ENCODE measurements at regions not wholly inside any gene's neighbourhood (a gene's known extent, or its start where the extent isn't known, plus 50 kb on each side); places are given as distances from the start of the nearest gene placed in this dataset.

DNA sequence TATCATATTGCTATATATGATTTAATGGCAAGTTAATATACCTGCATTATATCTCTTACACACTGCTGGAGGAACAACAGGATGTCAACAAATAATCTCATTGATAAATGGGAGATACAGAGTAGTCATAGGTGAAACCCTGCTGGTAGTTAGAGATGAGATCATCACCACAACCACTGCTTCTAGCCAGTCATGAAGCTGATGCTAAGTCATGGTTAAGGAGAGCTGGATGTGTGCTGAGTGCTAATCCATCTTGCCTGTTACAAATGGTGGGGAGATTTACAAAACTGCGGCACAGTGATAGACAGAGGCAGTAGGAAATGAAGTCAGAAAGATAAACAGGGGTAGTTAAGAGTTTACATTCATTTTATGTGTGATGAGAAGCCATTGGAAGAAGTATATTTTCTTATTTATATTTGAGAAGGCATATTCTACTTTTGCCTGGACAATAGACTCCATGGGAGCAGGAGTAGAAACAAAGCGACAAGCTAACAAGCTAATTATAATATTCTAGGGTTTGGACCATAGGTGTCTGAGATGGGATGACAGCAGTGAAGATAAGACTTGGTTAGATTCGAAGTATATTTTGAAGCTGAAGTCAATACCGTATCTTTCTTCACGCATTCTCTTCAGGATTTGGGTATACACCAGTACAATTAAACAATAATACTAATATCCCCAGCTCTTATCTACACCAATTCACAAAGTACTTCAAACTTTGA, 78.0 kb upstream of the TRPC4 start:
- Mint-ChIP-seq H3K27ac (no peak overlapping the region), H3K36me3 (no peaks in the 10 kb centered on the region), H3K27me3 (no peaks in the 10 kb centered on the region), H3K4me1 (no peaks in the 10 kb centered on the region), H3K4me3 (no peak overlapping the region), H3K9me3 (peaks cover 0 to 5% (median 2%) of the 10 kb centered on the region in 3 donors)

DNA sequence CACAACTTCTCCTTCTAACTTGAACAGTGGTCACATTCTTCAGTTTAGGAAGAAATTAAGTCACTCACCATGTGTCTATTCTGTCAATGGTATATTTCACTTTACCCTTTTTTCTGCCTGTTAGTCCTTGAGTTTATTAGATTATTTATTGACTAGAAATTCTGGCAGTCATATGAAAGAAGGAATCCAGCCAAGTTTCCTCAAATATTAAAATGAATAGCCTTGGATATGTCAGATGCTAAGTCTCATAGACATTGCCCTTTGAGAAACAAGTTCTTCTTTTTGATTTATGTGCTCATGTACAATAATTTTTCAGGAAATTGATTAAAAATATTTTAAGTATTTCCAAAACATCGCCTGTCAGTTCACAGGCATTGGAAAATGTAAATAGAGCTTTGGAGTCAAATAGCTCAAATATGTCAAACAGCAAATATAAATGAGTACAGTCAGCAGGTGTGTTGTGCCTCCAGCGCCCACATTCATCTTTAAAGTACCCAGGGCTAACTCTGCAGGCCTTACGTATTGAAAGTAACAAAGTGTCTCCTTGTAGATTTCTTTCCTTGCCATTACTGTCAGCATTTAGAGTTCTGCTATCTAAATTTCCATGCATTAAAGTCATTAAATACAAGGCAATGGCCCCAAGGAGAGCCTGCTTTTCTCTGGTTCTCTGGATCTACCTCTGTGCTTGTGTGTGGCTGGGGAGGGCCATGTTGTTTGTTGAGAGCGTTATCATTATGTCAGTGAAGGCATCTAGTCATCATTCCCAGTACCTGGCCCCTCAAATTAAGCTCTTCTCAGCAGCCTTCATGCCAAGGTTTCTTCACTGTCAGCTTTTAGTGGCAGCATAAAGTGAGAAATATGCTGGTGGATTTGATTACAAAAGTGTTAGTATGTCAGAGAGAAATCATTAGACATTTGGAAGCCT, 76.3 kb upstream of the TRPC4 start:
- H3K4me1 Mint-ChIP-seq = no peaks in the 10 kb centered on the region
- no peak overlapping the region for H3K27ac Mint-ChIP-seq
- no peak overlapping the region for H3K4me3 Mint-ChIP-seq
- H3K9me3 Mint-ChIP-seq = peaks cover 0 to 2% (median 0%) of the 10 kb centered on the region in 3 donors
- H3K27me3 Mint-ChIP-seq = no peaks in the 10 kb centered on the region
- no peaks in the 10 kb centered on the region for H3K36me3 Mint-ChIP-seq

DNA sequence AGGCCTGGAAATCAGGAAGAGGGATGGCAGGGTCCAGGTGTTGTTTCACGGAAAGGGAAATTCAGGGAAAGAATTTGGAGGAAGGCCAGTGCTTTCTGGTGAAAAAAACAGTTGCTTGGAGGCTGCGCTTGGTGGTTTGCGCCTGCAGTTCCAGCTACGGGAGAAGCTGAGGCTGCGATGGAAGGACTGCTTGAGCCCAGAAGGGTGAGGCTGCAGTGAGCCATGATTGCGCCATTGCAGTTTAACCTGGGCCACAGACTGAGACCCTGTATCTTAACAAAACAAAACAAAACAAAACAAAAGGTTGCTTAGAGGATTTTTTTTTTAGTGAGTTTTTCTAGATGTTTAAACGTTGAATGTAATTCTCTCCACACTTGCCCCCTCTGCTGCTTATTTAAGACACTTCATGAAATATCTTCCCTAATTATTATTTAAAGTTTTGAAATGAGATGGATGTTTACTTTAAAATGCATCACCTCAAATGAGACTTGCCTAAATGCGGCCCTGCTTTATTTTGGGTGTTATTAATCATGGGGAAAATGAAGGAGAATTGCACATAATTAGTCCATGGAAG, 75.4 kb upstream of the TRPC4 start:
- Mint-ChIP-seq H3K9me3 (peaks cover 0 to 2% (median 0%) of the 10 kb centered on the region in 3 donors), H3K27ac (no peak overlapping the region), H3K4me1 (no peaks in the 10 kb centered on the region), H3K4me3 (no peak overlapping the region), H3K36me3 (no peaks in the 10 kb centered on the region), H3K27me3 (no peaks in the 10 kb centered on the region)

- H3K27me3 Mint-ChIP-seq = no peaks in the 10 kb centered on the region
- H3K36me3 Mint-ChIP-seq = no peaks in the 10 kb centered on the region
- peaks cover 0 to 2% (median 0%) of the 10 kb centered on the region in 3 donors for H3K9me3 Mint-ChIP-seq
- no peaks in the 10 kb centered on the region for H3K4me1 Mint-ChIP-seq
- no peak overlapping the region for H3K4me3 Mint-ChIP-seq
- H3K27ac Mint-ChIP-seq = no peak overlapping the region
These were observed 74.7 kb upstream of the TRPC4 start for GRCh38 chr13:37944081-37944868.

- no peak overlapping the region for H3K27ac Mint-ChIP-seq
- no peak overlapping the region for H3K4me3 Mint-ChIP-seq
- H3K27me3 Mint-ChIP-seq = no peaks in the 10 kb centered on the region
- H3K4me1 Mint-ChIP-seq = no peaks in the 10 kb centered on the region
- no peaks in the 10 kb centered on the region for H3K36me3 Mint-ChIP-seq
- peaks cover 0 to 2% (median 0%) of the 10 kb centered on the region in 3 donors for H3K9me3 Mint-ChIP-seq
These were observed 73.4 kb upstream of the TRPC4 start for GRCh38 chr13:37942929-37943328.

DNA sequence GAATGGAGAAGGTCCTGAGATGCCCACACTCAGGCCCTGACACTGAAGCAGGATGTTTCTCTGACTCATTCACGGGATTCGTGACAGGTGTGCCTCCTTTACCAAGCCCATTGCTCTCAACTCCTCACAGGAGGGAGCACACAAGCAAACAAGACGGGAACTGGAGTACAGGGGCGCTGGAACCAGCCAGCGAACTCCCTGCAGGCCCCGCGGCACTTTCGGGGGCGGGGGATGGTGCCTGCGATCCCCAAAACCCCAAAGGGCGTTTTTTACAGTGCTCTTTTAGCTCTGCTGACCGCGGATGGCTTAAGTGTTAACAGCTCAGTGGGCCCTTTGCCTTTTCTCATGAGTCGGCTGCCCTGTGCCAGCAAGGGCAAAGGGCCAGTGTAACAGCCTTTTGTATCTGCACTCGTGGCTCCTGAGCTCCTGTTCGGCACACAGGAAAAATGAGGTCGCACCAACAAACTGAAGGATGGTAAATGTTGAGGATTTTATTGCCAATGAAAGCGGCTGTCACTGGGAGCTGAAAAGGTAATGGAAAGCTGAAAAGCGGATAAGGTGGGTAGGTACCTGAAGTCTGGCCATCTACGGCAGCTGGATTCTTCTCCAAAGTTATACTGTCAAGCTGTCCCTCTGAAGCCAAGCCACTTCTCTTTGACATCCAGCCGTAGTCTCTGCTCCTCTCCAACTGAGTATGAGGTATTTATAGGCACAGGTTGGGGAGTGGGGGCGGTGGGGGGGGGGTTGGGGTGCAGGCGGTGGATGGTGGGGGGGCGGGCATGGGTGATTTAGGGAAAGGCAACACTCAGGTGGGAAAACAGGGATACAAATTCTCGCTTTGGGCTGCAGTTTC, 65.0 kb upstream of the TRPC4 start:
- H3K36me3 Mint-ChIP-seq = no peaks in the 10 kb centered on the region
- no peaks in the 10 kb centered on the region for H3K4me1 Mint-ChIP-seq
- H3K4me3 Mint-ChIP-seq = no peak overlapping the region
- no peak overlapping the region for H3K27ac Mint-ChIP-seq
- no peaks in the 10 kb centered on the region for H3K27me3 Mint-ChIP-seq
- H3K9me3 Mint-ChIP-seq = peaks cover 0 to 2% (median 2%) of the 10 kb centered on the region in 3 donors

GRCh38 chr13:37929308-37929707, 59.7 kb upstream of the TRPC4 start:
- Mint-ChIP-seq H3K9me3 (peaks cover 0 to 2% (median 0%) of the 10 kb centered on the region in 3 donors), H3K27ac (no peak overlapping the region)

GRCh38 chr13:37927561-37927960, 58.0 kb upstream of the TRPC4 start:
- H3K4me3 Mint-ChIP-seq = no peak overlapping the region
- no peaks in the 10 kb centered on the region for H3K27me3 Mint-ChIP-seq
- no peaks in the 10 kb centered on the region for H3K4me1 Mint-ChIP-seq
- no peaks in the 10 kb centered on the region for H3K36me3 Mint-ChIP-seq
- no peak overlapping the region for H3K27ac Mint-ChIP-seq
- no peaks in the 10 kb centered on the region for H3K9me3 Mint-ChIP-seq

More at GRCh38 chr13:37929308-37929707, 59.7 kb upstream of the TRPC4 start:
- H3K36me3 Mint-ChIP-seq = no peaks in the 10 kb centered on the region
- no peaks in the 10 kb centered on the region for H3K27me3 Mint-ChIP-seq
- no peak overlapping the region for H3K4me3 Mint-ChIP-seq
- H3K4me1 Mint-ChIP-seq = no peaks in the 10 kb centered on the region

DNA sequence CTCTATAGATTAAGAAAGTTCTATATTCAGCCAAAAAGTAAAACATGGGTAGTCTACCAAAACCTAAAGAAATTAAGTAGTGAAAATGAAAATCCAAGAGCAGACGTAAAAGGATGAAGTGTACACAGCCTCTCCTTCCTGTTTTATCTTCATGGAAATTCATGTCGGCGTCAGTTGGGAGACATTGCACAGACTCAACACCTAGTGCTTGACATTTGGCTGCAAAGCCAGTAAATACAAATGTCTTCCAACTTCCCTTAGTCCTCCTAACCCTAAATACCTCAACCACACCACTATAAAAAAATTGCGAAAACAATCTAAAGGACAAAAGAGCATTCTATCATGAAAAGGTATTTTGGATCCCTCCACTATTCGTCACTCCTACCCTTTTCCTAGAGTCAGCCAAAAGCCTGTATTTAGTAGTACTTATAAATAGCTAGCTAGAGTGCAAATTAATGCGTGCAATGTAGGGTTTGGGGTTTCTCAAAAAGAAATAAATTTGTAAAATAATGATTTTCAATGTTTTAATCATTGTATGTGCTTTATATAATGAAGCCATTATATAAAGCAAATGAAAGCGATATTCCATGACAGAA, 56.4 kb upstream of the TRPC4 start:
- Mint-ChIP-seq H3K9me3 (no peaks in the 10 kb centered on the region), H3K4me3 (no peak overlapping the region), H3K27ac (no peak overlapping the region), H3K27me3 (no peaks in the 10 kb centered on the region), H3K36me3 (no peaks in the 10 kb centered on the region), H3K4me1 (no peaks in the 10 kb centered on the region)

DNA sequence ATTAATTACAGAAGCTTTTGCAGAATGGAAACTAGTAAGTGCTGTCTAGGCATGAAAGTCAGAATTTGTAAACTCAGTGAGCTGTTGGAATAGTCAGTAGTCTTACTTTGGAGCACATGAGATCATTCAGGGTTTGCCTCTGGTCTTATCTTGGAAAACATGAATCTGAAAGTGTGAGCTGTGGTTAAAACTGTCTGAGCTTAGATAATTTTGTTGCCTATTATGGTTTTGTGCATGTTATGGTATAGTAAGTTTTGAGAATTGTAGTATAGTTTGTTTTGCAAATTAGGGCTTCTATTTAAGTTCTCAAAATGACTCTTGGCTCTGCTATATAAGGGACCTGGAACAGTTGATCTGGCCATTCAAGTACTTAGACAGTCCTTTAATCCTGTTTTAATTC, 53.7 kb upstream of the TRPC4 start:
- H3K9me3 Mint-ChIP-seq = no peaks in the 10 kb centered on the region
- H3K27me3 Mint-ChIP-seq = no peaks in the 10 kb centered on the region
- H3K27ac Mint-ChIP-seq = no peak overlapping the region
- H3K4me1 Mint-ChIP-seq = no peaks in the 10 kb centered on the region
- no peaks in the 10 kb centered on the region for H3K36me3 Mint-ChIP-seq
- no peak overlapping the region for H3K4me3 Mint-ChIP-seq

GRCh38 chr13:37919329-37919880, 49.8 kb upstream of the TRPC4 start:
- H3K36me3 Mint-ChIP-seq = no peaks in the 10 kb centered on the region

More at GRCh38 chr13:37919329-37919880, 49.8 kb upstream of the TRPC4 start:
- Mint-ChIP-seq H3K9me3 (peaks cover 0 to 3% (median 3%) of the 10 kb centered on the region in 3 donors), H3K4me1 (no peaks in the 10 kb centered on the region), H3K4me3 (no peak overlapping the region), H3K27ac (no peak overlapping the region), H3K27me3 (no peaks in the 10 kb centered on the region)

Measured in IgD-negative memory B cell (primary cell).